Breast epithelium (tissue), 4 donors: ENCODE measurements at regions not wholly inside any gene's neighbourhood (a gene's known extent, or its start where the extent isn't known, plus 50 kb on each side); places are given as distances from the start of the nearest gene placed in this dataset.
A peak's percentile ranks its signal among the peaks of the same experiment; 100 is the strongest.

ENCODE experiments used
- DNase-seq, 2 donors: peaks; one replicate each; pipeline ENCODE4 v3.0.0-alpha.2; 2019; ENCODE audit warnings: low spot score in 2 of 2
- H3K27ac ChIP-seq, 2 donors: fragments of 200-600 bp; sonication (generic) in 1 of 2; one replicate each; pipeline ENCODE4 v1.5.1; 2016 to 2019; ENCODE audit warnings: mild to moderate bottlenecking in 1 of 2
- H3K27me3 ChIP-seq, 2 donors: fragments of 200-600 bp; sonication (generic) in 1 of 2; one replicate each; pipeline versions ENCODE4 v1.5.1 to v1.6.0; 2017 to 2019; ENCODE audit warnings: control low read depth in 1 of 2, mild to moderate bottlenecking in 1 of 2
- H3K36me3 ChIP-seq: fragments of 200-600 bp; one replicate; pipeline ENCODE4 v1.5.1; 2019
- H3K4me1 ChIP-seq, 2 donors: fragments of 200-600 bp; sonication (generic); one replicate each; pipeline ENCODE4 v1.5.1; 2016 to 2019; ENCODE audit warnings: control low read depth in 1 of 2
- H3K4me3 ChIP-seq, 3 donors: fragments of 200-600 bp; sonication (generic); 1 replicate in 2 of 3; 2 replicates in 1 of 3; pipeline ENCODE4 v1.5.1; 2016 to 2019; ENCODE audit warnings: mild to moderate bottlenecking in 3 of 3, moderate library complexity in 2 of 3
- H3K9me3 ChIP-seq, 2 donors: fragments of 200-600 bp; sonication (generic) in 1 of 2; one replicate each; pipeline ENCODE4 v1.5.1; 2016 to 2019; ENCODE audit warnings: control low read depth in 1 of 2
- POLR2A ChIP-seq: fragments of 450-650 bp; IDR thresholded peaks from one replicate; pipeline ENCODE4 v1.6.1; 2016; ENCODE audit warnings: antibody characterized with exemption, mild to moderate bottlenecking, moderate library complexity
- POLR2AphosphoS5 ChIP-seq, 3 donors: sonication (generic); formaldehyde crosslinking; IDR thresholded peaks; one replicate each; pipeline ENCODE4 v1.6.1; 2017; ENCODE audit warnings: antibody characterized with exemption in 3 of 3
- intact Hi-C: fragments of 100-400 bp; cut with DNase I; formaldehyde crosslinking; loops from one replicate; pipeline ENCODE4 v1.15.1; 2023; ENCODE audit warnings: low total_unique reads
- TF ChIP-seq, protein P1 (sequence below), 3 donors: fragments of 450-650 bp; IDR thresholded peaks; one replicate each; pipeline ENCODE4 v1.5.1; 2016 to 2017; ENCODE audit warnings: antibody characterized with exemption in 3 of 3, mild to moderate bottlenecking in 3 of 3, moderate library complexity in 3 of 3

DNA sequence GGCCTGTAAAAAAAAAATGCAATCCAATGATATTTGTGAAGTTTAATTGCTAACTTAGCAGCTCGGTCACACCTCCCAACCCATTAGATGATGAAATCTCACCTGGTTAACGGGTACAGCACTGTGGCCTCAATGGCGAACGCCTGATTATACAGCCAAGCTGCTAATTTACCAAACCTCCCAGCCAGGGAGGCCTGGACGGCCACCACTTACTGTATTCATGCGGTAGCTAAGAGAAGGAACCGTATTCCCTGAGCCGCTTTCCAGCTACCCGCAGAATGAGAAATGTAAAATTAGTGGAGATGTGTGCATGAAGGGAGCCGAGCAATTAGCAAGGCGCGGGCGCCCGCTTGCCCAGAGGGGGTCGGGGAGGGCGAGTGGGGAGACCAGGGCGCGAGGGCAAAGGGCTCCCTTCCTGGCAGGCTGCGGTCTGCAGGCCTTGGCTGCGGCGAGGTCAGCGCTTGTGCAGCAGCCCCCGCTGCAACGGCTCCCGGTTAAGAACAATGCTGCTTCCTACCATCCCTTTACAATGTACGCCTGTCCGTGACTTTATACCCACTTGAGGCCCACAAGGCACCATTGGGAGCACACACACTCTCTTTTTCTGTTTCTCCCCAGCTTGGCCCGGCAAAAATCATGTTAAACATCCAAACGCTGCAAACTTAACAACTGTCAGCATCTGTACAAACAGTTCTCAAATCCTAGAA is 70.4 kb upstream of the TBCA start:
- Histone ChIP-seq H3K4me3 (no peak overlapping the region), H3K27me3 (no peaks in the 10 kb centered on the region), H3K27ac (no peak overlapping the region), H3K36me3 (no peaks in the 10 kb centered on the region), H3K4me1 (no peaks in the 10 kb centered on the region), H3K9me3 (no peaks in the 10 kb centered on the region)
- no peak for DNase-seq
- intact Hi-C loops = no loop called here
- TF ChIP-seq POLR2A (no peak), POLR2AphosphoS5 (IDR thresholded peaks at IDR 0.05) (no peak)
- TF ChIP-seq, protein P1, sequence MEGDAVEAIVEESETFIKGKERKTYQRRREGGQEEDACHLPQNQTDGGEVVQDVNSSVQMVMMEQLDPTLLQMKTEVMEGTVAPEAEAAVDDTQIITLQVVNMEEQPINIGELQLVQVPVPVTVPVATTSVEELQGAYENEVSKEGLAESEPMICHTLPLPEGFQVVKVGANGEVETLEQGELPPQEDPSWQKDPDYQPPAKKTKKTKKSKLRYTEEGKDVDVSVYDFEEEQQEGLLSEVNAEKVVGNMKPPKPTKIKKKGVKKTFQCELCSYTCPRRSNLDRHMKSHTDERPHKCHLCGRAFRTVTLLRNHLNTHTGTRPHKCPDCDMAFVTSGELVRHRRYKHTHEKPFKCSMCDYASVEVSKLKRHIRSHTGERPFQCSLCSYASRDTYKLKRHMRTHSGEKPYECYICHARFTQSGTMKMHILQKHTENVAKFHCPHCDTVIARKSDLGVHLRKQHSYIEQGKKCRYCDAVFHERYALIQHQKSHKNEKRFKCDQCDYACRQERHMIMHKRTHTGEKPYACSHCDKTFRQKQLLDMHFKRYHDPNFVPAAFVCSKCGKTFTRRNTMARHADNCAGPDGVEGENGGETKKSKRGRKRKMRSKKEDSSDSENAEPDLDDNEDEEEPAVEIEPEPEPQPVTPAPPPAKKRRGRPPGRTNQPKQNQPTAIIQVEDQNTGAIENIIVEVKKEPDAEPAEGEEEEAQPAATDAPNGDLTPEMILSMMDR (IDR thresholded peaks at IDR 0.05) = no peak

DNA sequence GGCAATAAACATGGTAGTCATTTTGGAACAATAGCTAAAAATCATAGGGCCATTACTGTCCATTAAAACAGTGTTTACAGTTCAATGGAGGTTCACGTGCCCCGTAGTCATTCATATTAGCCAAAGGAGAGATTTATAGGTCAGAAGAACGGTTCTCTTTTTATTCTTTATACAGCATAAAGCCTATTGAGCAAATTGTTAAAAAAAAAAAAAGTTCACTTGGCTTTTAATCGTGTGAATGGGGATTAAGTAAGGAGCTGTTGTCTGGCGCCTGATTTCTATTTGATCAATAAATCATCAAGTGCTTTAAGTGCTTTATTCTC is 69.1 kb upstream of the TBCA start:
- Histone ChIP-seq H3K9me3 (no peaks in the 10 kb centered on the region), H3K36me3 (no peaks in the 10 kb centered on the region), H3K4me3 (no peak overlapping the region), H3K4me1 (no peaks in the 10 kb centered on the region), H3K27me3 (no peaks in the 10 kb centered on the region), H3K27ac (no peak overlapping the region)
- no peak for DNase-seq
- intact Hi-C loops = no loop called here
- TF ChIP-seq POLR2A (no peak), POLR2AphosphoS5 (IDR thresholded peaks at IDR 0.05) (no peak)
- TF ChIP-seq, protein P1 (IDR thresholded peaks at IDR 0.05) = no peak

DNA sequence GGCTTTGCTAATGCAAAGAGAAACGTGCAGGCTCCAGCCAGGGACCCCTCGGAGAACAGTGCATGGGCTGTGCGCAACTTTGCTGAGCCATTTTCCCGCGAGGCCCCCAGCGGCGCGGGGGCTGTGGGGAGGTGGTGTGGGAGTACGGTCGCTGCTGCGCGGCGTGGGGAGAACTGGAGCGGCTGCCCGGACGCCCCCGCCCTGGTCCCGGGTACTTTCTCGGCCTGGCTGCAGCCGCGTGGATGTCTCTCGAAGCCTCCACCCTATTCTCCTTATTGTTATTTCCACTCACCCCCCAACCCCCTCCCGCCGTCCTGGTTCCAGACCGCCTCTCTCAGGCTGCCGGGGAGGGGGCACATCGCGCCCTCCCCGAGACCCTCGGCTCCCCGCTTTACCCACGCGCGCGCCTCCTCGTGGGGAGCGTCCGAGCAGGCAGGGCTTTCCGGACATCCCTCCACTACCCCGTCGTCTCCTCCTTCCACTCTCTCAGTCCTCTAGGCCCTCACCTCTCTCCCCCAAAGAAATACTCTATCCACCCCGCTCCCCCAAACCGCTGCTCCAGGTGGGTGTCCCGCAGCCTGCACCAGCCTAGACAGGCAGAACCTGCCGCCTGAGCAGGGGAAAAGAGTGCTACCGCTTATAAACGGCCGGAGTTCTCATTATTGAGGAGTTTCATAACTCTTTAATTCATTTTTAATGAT is 68.6 kb upstream of the TBCA start:
- TF ChIP-seq POLR2AphosphoS5 (IDR thresholded peaks at IDR 0.05) (no peak), POLR2A (no peak)
- TF ChIP-seq, protein P1 (IDR thresholded peaks at IDR 0.05) = no peak
- Histone ChIP-seq H3K4me1 (no peaks in the 10 kb centered on the region), H3K27ac (no peak overlapping the region), H3K4me3 (peak overlapping the region; percentile 48 to 72 (median 52)), H3K36me3 (no peaks in the 10 kb centered on the region), H3K27me3 (no peaks in the 10 kb centered on the region), H3K9me3 (no peaks in the 10 kb centered on the region)
- no peak for DNase-seq
- intact Hi-C loops = no loop called here

DNA sequence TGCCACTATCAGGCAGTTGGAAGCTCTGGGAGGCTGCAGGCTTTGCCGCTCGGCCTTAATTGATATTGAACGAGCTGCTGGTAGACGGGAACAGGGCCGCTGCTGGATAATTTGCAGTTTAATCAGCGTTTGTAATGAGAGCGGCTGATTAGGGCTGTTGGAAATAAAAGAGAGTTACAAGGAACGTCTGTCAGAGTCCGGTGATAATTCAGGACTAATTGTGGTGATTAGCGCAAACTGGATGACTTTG is 68.2 kb upstream of the TBCA start:
- H3K4me1 ChIP-seq = no peaks in the 10 kb centered on the region
- H3K4me3 ChIP-seq = peak overlapping the region; percentile 48 to 72 (median 52)
- TF ChIP-seq POLR2A (no peak), POLR2AphosphoS5 (IDR thresholded peaks at IDR 0.05) (no peak)
- TF ChIP-seq, protein P1 (IDR thresholded peaks at IDR 0.05) = no peak
- intact Hi-C loops = no loop called here
- H3K27me3 ChIP-seq = no peaks in the 10 kb centered on the region
- no peaks in the 10 kb centered on the region for H3K9me3 ChIP-seq
- DNase-seq = no peak
- H3K27ac ChIP-seq = no peak overlapping the region
- no peaks in the 10 kb centered on the region for H3K36me3 ChIP-seq

DNA sequence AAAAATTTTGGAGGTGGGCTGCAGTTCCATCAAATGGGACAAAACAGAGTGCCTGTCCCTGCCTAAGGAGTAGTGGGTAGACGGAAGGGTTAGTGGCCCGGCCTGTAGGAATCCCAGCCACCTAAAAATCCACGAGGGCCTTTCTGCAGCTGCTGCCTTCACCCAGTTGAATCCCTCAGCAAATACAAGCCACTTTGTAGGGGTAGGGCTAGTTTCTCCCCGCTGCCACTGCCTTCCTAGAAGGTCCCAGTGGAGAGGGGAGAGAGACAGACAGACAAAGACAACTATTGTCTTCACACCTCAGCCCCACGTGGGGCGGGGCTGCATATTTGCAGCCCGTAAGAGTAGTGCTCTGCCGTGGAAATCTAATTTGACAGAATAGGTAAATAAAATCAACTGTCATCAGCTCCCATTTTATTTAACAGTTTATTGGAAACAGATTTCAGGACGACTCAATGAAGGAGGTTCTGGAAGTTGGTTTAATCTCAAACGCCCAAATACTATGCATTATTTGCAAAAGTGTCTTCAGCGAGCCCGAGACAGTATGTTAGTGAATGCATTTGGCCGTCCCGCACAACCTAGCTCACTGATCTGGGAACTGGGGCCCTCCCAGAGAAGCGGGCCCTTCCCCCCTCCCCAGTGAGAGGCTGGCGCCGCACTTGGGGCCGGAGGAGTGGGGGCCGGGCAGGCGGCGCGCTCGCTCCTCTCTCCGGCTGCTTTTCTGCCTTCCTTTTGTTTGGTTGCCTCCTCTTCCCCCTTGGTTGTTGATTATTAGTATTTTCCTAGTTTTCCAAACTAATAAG is 67.6 kb upstream of the TBCA start:
- intact Hi-C loops = no loop called here
- H3K27me3 ChIP-seq = no peaks in the 10 kb centered on the region
- H3K36me3 ChIP-seq = no peaks in the 10 kb centered on the region
- TF ChIP-seq POLR2A (no peak), POLR2AphosphoS5 (IDR thresholded peaks at IDR 0.05) (no peak)
- TF ChIP-seq, protein P1 (IDR thresholded peaks at IDR 0.05) = no peak
- no peaks in the 10 kb centered on the region for H3K4me1 ChIP-seq
- H3K27ac ChIP-seq = no peak overlapping the region
- no peak for DNase-seq
- peak overlapping the region; percentile 48 to 72 (median 52) for H3K4me3 ChIP-seq
- no peaks in the 10 kb centered on the region for H3K9me3 ChIP-seq
